B cell (primary cell): ENCODE measurements at regions not wholly inside any gene's neighbourhood (a gene's known extent, or its start where the extent isn't known, plus 50 kb on each side); places are given as distances from the start of the nearest gene placed in this dataset.

Experiments
- ATAC-seq: fragments of 200-7000 bp; cut with Tn5 transposase; one replicate; pipeline ENCODE4 v1.10.0; 2021; ENCODE audit warnings: low read depth, mild to moderate bottlenecking, moderate number of reproducible peaks, moderate library complexity
- CTCF ChIA-PET: fragments of 350-600 bp; sonication (Branson Sonifier 250); formaldehyde crosslinking; loops from one replicate; lab custom pipeline; 2021; ENCODE audit warnings: antibody characterized with exemption, inconsistent platforms; lab: Charles Lee
- POLR2A ChIA-PET: fragments of 350-600 bp; sonication (Branson Sonifier 250); formaldehyde crosslinking; loops from one replicate; lab custom pipeline; 2021; ENCODE audit warnings: antibody characterized with exemption; lab: Charles Lee
- DNase-seq: peaks from one replicate; pipeline ENCODE4 v3.0.0; 2013
- H2AFZ ChIP-seq: 2 replicates; pipeline ENCODE4 v1.6.1; 2012; ENCODE audit warnings: mild to moderate bottlenecking, low read depth, low read length; ENCODE audit not compliant: insufficient read depth, poor library complexity, severe bottlenecking
- H3K27ac ChIP-seq, 2 donors: 1 replicate in 1 of 2; 2 replicates in 1 of 2; pipeline ENCODE4 v1.5.1; 2012 to 2013; ENCODE audit warnings: low read length in 2 of 2, mild to moderate bottlenecking in 2 of 2, moderate library complexity in 1 of 2
- H3K27me3 ChIP-seq, 4 experiments: fragments of 200-600 bp in 1 of 4; sonication (generic) in 1 of 4; replicated peaks in 1 of 4; 1 replicate in 2 of 4; 2 replicates in 2 of 4; pipeline versions ENCODE4 v1.6.1 to v1.7.0; 2013 to 2016; ENCODE audit warnings: low read length in 3 of 4, mild to moderate bottlenecking in 2 of 4, mixed read lengths in 1 of 4, moderate library complexity in 1 of 4; ENCODE audit not compliant: insufficient read depth in 4 of 4, control insufficient read depth in 3 of 4; ENCODE audit errors: control extremely low read depth in 1 of 4
- H3K36me3 ChIP-seq, 2 experiments: replicated peaks in 1 of 2; 1 replicate in 1 of 2; 2 replicates in 1 of 2; pipeline versions ENCODE4 v1.6.1 to v1.7.1; 2013; ENCODE audit warnings: low read length in 1 of 2; ENCODE audit not compliant: insufficient read depth in 2 of 2, control insufficient read depth in 1 of 2; ENCODE audit errors: control extremely low read depth in 1 of 2, extremely low read depth in 1 of 2
- H3K4me1 ChIP-seq, 2 donors: fragments of 200-600 bp in 1 of 2; sonication (generic) in 1 of 2; 1 replicate in 1 of 2; 2 replicates in 1 of 2; pipeline versions ENCODE4 v1.5.1 to v1.6.1; 2013 to 2017; ENCODE audit warnings: low read length in 2 of 2; ENCODE audit not compliant: control insufficient read depth in 2 of 2, insufficient read depth in 2 of 2
- H3K4me2 ChIP-seq: replicated peaks from 2 replicates; pipeline ENCODE3; 2012; ENCODE audit warnings: mild to moderate bottlenecking, low read depth, low read length; ENCODE audit not compliant: poor library complexity, severe bottlenecking
- H3K4me3 ChIP-seq, 5 experiments: fragments of 200-600 bp in 1 of 5; sonication (generic) in 1 of 5; 1 replicate in 3 of 5; 2 replicates in 2 of 5; pipeline versions ENCODE4 v1.5.1 to v1.7.0; 2011 to 2016; ENCODE audit warnings: low read length in 4 of 5, mild to moderate bottlenecking in 4 of 5, low read depth in 2 of 5, control low read depth in 1 of 5, moderate library complexity in 1 of 5; ENCODE audit not compliant: insufficient read depth in 1 of 5; ENCODE audit errors: control extremely low read depth in 1 of 5, extremely low read depth in 1 of 5
- H3K79me2 ChIP-seq: fragments of 200-600 bp; sonication (generic); one replicate; pipeline ENCODE4 v1.6.0; 2016; ENCODE audit warnings: low read length; ENCODE audit not compliant: control insufficient read depth, insufficient read depth
- H3K9ac ChIP-seq: fragments of 200-600 bp; sonication (generic); 2 replicates; pipeline ENCODE4 v1.6.1; 2017; ENCODE audit warnings: mild to moderate bottlenecking, low read length, moderate library complexity
- H3K9me3 ChIP-seq, 3 donors: one replicate each; pipeline versions ENCODE4 v1.6.1 to v1.7.1; 2013; ENCODE audit warnings: low read length in 2 of 3; ENCODE audit not compliant: control insufficient read depth in 2 of 3, insufficient read depth in 1 of 3; ENCODE audit errors: control extremely low read depth in 1 of 3
- H4K20me1 ChIP-seq: 2 replicates; pipeline ENCODE4 v1.6.0; 2012; ENCODE audit warnings: mild to moderate bottlenecking, low read length; ENCODE audit not compliant: insufficient read depth, control insufficient read depth, poor library complexity, severe bottlenecking
- H3K27ac Mint-ChIP-seq: one replicate; pipeline ENCODE4 v1.8.0; 2021; ENCODE audit warnings: mixed read lengths
- H3K27me3 Mint-ChIP-seq: one replicate; pipeline ENCODE4 v1.8.0; 2021; ENCODE audit warnings: mixed read lengths
- H3K4me1 Mint-ChIP-seq: one replicate; pipeline ENCODE4 v1.8.0; 2021; ENCODE audit warnings: mixed read lengths
- H3K4me3 Mint-ChIP-seq: one replicate; pipeline ENCODE4 v1.8.0; 2021; ENCODE audit warnings: mixed read lengths
- H3K9me3 Mint-ChIP-seq: one replicate; pipeline ENCODE4 v1.8.0; 2022; ENCODE audit warnings: mixed read lengths; ENCODE audit not compliant: insufficient read depth
- CTCF ChIP-seq: fragments of 200-600 bp; IDR thresholded peaks from one replicate; pipeline ENCODE4 v1.8.0; 2022; ENCODE audit warnings: antibody characterized with exemption, mild to moderate bottlenecking
- EZH2 ChIP-seq: IDR thresholded peaks from 2 replicates; pipeline ENCODE4 v1.6.1; 2012; ENCODE audit warnings: borderline replicate concordance, low read depth, mild to moderate bottlenecking, moderate library complexity, low read length; ENCODE audit not compliant: insufficient read depth, poor library complexity, severe bottlenecking
- WGBS: methylation state at CpG from one replicate; pipeline ENCODE4 v1.1.5; 2013; ENCODE audit warnings: missing lambda C conversion rate; ENCODE audit not compliant: insufficient coverage; 5-methylcytosine and 5-hydroxymethylcytosine counted together
- intact Hi-C: fragments of 100-400 bp; cut with micrococcal nuclease; formaldehyde crosslinking; loops from one replicate; pipeline ENCODE4 v1.10.0; 2022

DNA sequence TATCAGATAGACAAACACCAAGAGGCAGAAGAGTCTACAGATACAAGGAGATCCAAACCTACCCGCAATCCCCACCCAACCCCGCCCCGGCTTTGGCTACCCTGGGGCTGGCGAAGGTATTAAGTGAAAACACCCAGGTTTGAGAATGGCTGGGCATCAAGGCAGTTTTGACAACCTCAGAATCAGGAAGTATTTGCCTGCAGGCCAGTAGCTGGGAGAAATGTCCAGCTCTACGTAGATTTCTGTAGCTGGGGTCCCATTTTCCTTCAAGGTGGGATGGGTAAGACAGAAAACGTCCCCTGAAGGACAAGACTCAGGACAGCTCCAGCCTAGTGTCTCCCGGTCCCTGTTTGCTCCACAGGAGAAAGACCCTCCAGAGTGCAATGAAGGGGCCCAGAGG, 101.8 kb upstream of the ERG start:
- H3K27me3 Mint-ChIP-seq, result no peaks in the 10 kb centered on the region
- H3K9ac ChIP-seq, result no peak overlapping the region
- H3K4me3 ChIP-seq, result no peak overlapping the region
- ATAC-seq (no peak), DNase-seq (no peak)
- no peak overlapping the region for H3K27ac Mint-ChIP-seq
- no peaks in the 10 kb centered on the region for H3K4me1 Mint-ChIP-seq
- TF ChIP-seq EZH2 (no peak), CTCF (no peak)
- H3K27ac ChIP-seq, result no peak overlapping the region
- H3K4me2 ChIP-seq, result no peak overlapping the region
- no peak overlapping the region for H2AFZ ChIP-seq
- H4K20me1 ChIP-seq, result no peaks in the 10 kb centered on the region
- intact Hi-C loops, result no loop called here
- WGBS, result 86% methylated on average over 6 of the region's 7 CpGs
- no peak overlapping the region for H3K4me3 Mint-ChIP-seq
- POLR2A ChIA-PET, result no interaction called here
- H3K9me3 ChIP-seq, result no peaks in the 10 kb centered on the region
- no peaks in the 10 kb centered on the region for H3K9me3 Mint-ChIP-seq
- no peaks in the 10 kb centered on the region for H3K79me2 ChIP-seq
- no peaks in the 10 kb centered on the region for H3K4me1 ChIP-seq
- H3K27me3 ChIP-seq, result no peaks in the 10 kb centered on the region
- no peaks in the 10 kb centered on the region for H3K36me3 ChIP-seq
- CTCF ChIA-PET, result interaction anchor here (0.5 kb wide), 2 partner anchors 17 to 52 kb away, joined by 3 to 4 read pairs; no protein-coding TSS in a partner anchor

DNA sequence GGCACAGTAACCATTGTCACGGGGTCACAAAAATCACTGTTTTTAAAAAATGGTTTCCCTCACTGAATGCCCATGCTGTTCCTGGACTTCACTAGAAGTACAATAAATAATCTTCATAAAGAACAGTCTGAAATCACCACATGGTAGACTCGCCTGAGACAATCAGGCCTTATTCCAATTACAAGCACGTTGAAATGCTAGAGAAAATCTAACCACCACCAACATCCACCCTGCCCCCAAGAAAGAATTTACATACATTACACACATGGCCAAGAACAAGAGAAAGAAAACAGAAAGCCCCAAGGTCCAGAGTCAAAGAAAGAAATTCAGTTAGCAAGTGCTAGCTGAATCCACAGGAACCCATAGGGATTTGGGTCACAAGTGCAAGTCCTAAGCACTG, 107.0 kb upstream of the ERG start:
- intact Hi-C loops, result no loop called here
- no peak overlapping the region for H3K4me3 ChIP-seq
- H3K4me2 ChIP-seq, result no peak overlapping the region
- no peaks in the 10 kb centered on the region for H3K27me3 ChIP-seq
- Mint-ChIP-seq H3K4me1 (no peaks in the 10 kb centered on the region), H3K27ac (no peak overlapping the region), H3K27me3 (no peaks in the 10 kb centered on the region), H3K4me3 (no peak overlapping the region), H3K9me3 (no peaks in the 10 kb centered on the region)
- H3K4me1 ChIP-seq, result no peaks in the 10 kb centered on the region
- ChIA-PET POLR2A (no interaction called here), CTCF (no interaction called here)
- WGBS, result 96% methylated on average over 3 of the region's 3 CpGs
- ATAC-seq, result no peak
- H3K9ac ChIP-seq, result no peak overlapping the region
- H4K20me1 ChIP-seq, result no peaks in the 10 kb centered on the region
- TF ChIP-seq EZH2 (no peak), CTCF (no peak)
- no peaks in the 10 kb centered on the region for H3K36me3 ChIP-seq
- DNase-seq, result no peak
- H3K9me3 ChIP-seq, result no peaks in the 10 kb centered on the region
- H3K79me2 ChIP-seq, result no peaks in the 10 kb centered on the region
- no peak overlapping the region for H3K27ac ChIP-seq
- H2AFZ ChIP-seq, result no peak overlapping the region
